G401 (cell line): ENCODE measurements at regions not wholly inside any gene's neighbourhood (a gene's known extent, or its start where the extent isn't known, plus 50 kb on each side); places are given as distances from the start of the nearest gene placed in this dataset.

Experiments used
- DNase-seq: peaks from one replicate; pipeline ENCODE4 v3.0.0-alpha.2; 2015; ENCODE audit warnings: low spot score
- in situ Hi-C: cut with HindIII; loops from 2 replicates; pipeline ENCODE4 v1.10.0; 2016; ENCODE audit warnings: low sequenced_read_pairs, mixed read lengths

DNA sequence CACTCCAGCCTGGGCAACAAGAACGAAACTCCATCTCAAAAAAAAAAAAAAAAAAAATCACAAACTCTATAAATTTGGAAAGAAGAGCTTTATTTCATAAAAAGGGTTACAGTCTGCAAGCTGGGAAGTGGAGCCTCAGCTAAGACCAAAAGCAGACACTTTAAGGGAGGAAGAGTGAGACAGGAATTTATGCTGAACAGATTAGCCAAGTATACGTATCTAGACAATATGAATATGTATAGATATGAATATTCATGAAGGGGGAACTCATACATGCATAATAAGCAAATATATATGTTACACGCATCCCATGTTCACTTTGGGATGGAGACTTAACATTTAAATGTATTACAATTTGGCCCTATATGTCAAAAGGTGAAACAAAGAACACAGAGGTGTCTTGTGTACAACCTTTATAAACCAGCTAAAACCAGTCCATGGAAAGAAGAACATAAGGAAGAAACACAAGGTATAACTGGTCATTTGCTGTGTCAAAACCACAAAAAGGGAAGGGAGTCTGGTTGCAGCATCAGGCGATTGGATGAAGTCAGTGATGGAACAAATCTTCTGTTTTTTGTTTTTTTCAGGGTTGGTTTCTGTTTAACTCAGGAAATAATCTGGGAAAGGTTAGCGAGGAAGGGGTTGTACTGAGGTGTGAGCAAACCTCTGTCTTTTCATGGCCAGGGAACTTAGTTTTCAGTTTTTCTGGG is 130.0 kb upstream of the MAOA start:
- in situ Hi-C loops: no loop called here
- no peak for DNase-seq

DNA sequence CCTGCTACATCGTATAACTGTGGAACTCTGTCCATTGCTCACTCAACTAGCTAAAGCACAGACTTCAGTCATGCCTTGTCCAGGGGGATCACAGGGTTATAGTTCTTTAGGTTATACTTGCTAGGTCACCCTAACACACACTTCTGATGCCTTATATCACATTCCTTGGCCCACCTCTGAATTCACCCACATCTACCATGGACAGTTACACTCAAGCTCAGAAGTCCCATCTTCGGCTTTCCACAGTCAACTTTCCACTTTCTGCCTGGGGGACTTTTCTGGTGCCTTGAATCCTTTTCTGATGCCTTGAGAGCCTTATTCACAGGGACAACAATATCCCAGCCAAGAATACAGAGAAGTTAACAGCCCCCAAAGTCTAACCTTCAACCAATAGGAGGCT is 129.2 kb upstream of the MAOA start:
- no peak for DNase-seq
- in situ Hi-C loops: no loop called here

DNA sequence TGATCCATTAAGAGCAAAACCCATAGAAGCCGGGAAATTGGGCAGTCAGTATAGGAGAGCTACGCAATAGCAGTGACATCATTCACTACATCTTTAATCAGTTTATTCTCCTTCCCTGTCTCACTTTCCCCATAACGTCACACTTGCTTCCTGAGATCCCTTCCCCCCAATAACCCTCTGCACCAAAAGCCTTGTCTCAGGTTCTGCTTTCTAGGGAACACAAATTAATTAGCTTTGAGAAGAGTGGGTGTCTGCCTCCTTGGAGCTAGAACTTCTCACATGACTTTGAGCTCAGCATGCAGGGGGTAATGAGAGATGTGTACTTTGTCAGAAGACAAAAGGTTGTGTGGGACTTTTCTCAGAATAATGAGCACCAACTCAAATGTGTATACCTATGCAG is 128.3 kb upstream of the MAOA start:
- in situ Hi-C loops: no loop called here
- no peak for DNase-seq

DNA sequence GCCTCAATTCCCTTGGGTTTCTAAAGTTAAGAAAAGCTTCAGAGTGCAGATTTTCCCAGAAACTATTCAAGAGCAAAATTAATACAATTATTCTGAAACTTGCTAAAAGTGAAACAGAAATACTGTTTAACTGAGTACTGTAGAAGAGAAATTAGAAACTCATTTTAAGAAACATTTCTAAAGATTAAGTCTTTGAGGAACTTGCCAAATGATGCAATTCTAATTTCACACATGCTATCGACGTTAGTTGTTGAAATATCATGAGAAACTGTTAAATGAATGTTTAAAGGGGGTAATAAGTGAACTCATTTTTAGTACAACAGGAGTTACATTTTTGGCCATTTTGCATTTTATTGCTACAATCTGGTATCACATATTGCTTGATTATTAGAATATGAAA is 125.3 kb upstream of the MAOA start:
- DNase-seq: no peak
- in situ Hi-C loops: no loop called here

DNA sequence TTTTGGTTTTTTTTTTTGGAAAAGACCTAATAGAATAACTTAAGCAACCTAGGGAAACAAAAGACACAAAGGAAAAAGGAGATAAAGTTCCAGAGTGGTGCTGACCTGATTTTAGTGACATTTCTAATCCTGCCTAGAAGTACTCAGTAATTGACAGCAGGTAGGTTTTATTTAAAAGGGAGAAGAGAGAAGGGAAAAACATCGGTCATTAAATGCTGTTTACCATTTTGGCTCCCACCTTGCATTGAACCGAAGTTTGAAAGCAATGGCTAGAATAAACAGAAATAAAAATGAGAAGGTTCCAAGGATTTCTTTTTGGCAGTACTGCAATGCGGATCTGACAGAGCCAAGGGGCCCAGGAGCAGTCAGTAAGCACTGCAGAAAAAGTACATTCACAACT is 115.8 kb upstream of the MAOA start:
- in situ Hi-C loops: no loop called here

DNA sequence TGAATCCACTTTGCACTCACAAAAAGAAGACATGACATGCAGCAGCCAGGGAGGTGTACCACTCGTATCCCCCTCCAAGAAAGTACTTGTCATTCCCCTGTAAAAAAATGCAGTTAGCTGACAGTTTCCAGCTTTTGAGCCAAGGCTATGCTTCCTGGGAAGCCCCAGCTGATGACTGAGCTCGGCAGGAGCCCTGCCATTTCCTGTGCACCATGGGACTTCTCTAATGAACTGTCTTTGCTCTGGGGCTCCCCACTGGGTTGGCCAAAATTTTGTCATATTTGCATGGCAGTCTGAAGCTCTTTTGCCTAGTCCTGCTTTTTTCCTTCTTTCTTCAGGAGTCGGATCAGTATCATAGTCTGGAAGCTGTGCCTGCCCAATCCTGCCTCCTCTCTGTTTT is 104.5 kb upstream of the MAOA start:
- DNase-seq: no peak
- in situ Hi-C loops: no loop called here

More for the DNA sequence above, 115.8 kb upstream of the MAOA start:
- no peak for DNase-seq

DNA sequence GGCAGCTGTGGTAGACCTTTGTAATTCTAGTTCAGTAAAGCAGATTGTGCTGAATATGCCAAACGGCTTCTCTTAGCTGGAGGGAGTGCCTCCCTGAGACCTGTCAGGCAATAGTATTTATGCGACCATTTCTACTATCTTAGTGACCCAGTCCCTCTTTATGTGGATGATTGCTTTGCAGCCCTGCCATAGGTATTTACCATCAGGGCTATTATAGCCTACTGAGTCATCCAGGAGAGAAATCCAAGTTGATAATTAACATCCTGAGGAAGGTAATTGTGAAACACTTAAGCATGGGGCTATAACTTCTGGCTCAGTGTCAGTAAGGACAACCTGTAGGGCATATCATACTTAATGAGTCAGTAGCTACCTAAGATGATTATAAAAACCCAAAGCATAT is 103.9 kb upstream of the MAOA start:
- DNase-seq: no peak
- in situ Hi-C loops: no loop called here

DNA sequence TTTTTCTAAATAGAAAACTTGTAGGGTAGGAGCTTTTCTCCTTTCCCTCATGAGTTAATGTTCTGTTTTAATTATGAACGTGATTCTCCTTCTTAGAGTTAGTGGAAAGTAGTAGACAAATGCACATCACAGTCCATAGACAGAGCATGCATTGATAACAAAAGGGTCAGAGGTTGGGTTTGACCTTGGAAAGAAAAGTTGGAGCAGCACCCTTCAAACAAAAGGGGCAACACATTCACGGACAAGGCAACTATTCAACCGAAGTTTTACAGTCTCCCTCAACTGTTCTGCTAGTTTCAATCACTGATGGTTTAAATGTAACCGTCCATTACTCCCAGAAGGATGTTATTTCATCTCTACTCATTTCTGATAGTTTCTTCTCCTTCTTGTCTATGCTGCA is 103.4 kb upstream of the MAOA start:
- in situ Hi-C loops: no loop called here
- DNase-seq: no peak

DNA sequence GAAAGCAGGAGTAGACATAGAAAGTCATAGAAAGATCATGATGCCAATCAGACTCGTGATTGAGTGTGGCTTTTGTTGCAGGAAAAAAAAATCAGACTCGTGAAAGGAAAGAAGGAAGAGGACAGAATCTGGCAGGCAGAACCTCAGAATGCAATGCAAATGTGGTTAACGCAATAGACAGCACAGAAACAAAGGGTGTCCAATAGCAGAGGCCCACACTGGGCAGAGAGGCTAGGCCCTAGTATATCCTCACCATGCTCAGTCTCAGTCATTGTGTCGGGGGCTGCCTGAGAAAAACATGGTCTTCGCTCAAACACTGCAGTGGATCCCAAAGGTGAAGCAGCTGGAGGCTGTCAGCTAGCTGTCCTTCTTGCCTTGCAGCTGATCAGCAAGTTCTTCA is 102.8 kb upstream of the MAOA start:
- no peak for DNase-seq
- in situ Hi-C loops: no loop called here

DNA sequence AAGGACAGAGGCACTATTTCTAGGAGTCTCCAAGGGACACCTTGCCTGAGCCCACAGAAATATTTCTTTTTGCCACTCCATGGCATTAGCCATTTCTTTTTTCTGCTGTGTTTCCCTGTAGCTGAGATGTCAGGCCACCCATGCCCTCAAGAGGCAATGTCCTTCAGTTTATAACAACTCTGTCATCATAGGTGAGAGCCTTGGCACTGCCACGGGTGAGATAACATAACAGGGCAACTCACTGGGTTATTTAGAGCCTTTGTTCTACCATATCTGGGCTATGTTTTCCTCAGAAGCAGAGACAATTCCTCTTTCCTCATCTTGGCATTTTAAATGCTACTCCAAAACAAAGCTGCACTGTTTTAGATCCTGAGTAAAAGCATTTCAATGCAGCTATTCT is 99.9 kb upstream of the MAOA start:
- DNase-seq: no peak
- in situ Hi-C loops: no loop called here

DNA sequence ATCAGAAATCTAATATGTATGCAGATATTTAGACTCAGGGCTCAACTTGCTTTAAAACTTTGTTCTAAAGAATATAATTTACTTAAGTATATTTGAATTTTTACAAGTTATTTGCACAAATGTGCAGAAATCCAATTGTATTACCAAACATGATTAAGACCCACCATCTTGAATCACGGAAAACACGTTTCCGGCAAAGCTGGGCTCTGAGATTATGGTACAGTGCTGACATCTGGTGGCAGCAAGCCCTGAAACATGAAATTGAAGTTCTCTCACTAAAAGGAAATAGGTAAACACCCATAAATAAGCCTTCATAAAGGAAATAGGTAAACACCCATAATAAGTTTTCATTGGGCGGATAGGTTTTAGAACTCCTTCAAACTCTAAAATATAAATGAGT is 98.3 kb upstream of the MAOA start:
- DNase-seq: peak; percentile 28
- in situ Hi-C loops: no loop called here

DNA sequence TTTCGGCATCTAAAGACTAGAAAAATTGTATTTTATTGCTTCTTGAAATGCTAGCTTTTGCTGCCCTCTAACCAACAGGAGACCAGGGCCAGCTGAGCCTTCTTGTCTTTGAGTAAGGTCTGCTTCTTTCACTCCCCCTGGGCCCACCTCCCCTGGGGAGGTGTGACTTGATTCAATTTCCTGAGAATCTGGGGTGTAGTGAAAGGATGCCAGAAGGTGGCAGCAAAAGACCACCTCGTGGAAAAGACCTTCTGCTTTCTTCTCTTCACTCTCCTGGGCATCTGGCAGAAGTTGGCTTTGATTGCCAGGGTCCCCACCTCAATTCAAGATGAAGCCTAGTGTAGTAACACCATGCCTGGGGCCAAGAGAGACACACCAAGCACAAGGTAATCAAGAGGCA is 96.5 kb upstream of the MAOA start:
- peak; percentile 15 for DNase-seq
- in situ Hi-C loops: no loop called here

DNA sequence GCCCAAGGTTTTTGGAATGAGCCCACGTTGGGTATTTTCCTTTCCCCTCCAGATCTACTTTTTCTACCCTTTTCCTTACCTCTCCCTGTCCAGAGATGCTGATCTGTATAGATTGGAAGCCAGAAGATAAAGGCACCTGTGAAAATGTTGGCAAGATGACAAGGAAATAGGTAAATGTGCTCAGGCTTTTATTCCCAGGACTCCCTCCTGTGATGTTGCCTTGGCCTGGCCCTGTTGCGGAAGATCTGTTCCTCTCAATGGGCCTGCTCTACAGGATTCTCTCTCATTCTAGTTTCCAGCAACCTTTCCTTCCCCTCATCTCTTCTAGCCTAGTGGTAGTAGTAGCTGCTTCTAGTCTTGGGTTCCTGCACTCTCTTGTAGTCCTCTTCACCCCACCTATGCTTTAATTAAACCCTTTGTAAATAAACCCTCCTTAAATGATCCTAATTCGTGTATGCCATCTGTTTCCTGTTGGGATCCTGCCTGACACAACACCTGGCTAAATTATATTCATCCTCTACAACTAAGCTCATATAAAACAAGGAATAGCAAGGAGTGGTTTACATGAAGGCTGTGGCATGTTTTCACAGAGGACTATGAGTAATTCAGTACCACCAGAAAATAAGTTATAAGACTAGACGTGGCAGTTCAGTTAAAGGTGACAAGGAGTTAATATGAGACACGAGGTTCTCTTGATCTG is 95.7 kb upstream of the MAOA start:
- in situ Hi-C loops: no loop called here
- DNase-seq: no peak

DNA sequence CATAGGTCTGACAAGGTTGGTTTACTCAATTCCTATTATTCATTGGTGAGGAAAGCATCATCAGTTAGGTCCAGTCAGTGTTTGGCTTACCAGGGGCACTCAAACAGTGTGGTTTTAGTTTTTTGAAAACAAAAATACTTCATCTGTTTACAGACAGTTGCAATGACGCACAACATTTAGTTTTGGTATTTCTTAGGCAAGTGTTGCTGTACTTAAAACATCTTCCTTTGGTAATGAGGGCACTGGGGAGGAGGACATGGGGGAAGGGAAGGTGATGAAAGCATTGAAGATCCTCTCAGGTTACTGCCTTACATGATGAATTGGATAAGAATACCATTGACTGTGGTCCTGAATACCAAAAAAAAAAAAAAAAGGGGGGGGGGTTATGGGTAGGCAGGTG is 93.7 kb upstream of the MAOA start:
- DNase-seq: no peak

DNA sequence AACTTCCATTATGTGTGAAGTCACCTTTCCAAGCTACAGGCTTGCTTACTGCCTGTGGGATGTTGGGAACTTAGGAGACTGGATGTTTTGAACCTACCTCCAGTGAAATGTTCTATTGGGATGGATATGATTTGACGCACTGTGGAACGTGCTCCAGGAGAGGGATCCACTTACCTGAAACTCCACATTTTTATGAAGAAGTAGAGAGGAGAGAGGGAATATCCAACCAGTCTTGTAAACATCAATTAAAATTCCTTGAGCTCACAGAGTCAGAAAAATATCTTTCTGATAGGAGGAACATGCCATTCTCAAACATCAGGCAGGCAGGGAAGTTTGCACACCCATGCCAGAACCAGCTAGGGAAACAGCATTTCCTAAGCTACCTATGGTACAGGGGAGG is 91.1 kb upstream of the MAOA start:
- in situ Hi-C loops: no loop called here
- no peak for DNase-seq

More for the DNA sequence above, 93.7 kb upstream of the MAOA start:
- in situ Hi-C loops: no loop called here

DNA sequence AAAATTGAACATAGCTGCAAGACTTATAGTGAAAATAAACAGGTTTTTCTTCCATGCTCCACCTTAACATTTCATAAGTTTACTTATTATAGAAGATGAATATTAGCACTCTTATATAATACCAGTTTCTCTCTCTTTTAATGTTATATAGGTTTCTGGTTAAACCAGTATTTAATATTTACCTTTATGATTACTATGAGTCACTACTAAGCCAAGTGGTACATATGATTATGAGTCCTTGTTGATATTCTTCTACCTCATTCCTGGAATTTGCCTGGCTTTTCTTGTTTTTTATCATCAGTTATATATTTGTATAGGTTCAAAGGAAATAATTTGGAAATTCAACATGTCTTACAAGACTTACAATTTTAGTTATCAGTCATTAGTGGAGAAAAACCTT is 89.9 kb upstream of the MAOA start:
- in situ Hi-C loops: no loop called here
- no peak for DNase-seq

DNA sequence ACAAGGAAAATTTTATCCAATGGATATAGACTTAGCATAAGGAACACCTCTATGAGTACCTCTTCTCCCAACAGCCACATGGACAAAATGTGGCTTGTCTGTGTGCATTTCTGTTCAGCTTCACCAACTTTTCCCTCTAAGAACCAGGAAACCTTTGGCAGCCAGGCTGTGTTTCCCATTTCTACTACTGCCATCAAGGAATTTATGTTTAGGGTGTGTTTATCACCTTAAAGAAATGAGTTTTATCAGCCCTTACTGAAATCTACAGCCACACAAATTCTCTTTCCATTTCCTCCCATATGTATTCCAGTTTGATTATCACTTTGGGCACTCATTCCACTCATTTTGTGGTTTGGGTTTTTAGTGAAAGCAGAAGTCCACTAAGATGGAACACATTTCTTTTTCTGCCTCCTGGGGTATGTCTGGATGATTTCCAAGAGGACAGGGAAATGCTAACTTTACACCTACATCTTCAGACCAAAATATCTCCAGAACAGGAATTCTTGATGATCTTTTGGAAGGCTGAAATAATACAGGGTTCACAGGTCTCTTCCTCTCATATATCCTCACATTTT is 82.6 kb upstream of the MAOA start:
- no peak for DNase-seq
- in situ Hi-C loops: no loop called here

DNA sequence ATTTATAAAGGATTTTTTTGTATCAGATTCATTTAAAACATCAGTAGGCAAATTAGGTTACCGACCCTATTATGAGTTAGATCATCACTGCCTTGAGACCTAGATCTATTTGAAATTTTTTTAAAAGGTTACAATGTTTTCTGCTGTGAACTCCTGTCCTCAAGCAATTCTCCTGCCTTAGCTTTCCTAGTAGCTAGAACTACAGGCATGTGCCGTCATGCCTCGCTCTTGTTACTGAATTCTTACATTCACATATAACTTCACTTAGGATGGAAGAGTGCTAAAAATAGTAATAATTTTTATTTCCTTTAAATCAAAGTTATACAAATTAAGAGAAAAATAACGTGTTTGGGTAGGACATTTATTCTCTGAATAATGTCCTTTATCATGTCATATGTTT is 75.5 kb upstream of the MAOA start:
- in situ Hi-C loops: no loop called here
- DNase-seq: no peak

DNA sequence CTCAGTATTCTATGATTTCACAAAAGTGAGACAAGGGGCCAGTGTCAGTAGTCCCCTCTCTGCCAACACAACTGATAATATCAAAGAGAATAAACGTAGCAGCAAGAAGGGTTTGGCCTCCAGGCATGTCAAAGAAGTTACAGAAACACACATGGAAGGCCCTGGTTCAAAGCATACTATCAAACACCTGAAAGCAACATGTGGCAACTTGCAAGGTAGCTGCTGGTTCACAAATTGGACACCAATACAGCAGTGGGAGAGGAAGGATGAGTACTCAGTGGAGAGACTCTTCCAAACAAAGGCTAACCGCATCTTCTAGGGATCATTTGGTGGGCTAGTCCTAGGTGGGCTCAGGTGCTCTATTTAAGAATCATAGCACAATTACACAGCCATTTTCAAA is 74.9 kb upstream of the MAOA start:
- in situ Hi-C loops: no loop called here
- no peak for DNase-seq

DNA sequence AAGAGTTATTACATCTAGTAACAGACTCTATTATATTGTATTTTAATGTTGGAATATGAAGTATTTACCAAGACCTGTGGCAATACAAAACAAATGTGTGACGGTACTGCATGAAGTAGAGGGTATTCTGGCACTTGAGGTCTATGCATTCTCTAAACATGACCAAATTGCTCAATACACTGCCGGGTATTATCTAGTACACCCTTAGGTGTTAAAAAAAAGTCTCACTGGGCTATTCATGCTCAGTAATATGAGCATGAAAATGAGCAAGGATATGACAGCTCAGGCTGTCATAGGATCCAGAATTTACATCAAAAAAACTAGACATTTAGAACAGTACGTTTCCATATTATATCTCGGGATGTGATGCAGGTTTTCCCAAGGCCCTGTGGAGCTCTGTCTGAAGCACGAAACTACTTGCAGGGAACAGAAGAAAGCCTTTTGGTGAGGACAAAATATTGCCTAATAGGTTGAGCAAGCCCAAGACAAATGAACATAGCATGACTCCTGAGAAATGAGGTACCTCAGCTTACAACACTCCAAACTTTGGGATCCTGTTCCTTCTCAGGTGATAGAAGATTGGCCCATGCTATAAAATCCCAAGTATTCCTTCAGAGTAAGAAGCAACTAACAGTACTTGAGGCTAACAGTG is 74.1 kb upstream of the MAOA start:
- DNase-seq: no peak
- in situ Hi-C loops: no loop called here
